HG03558 (cell line): ENCODE measurements at regions not wholly inside any gene's neighbourhood (a gene's known extent, or its start where the extent isn't known, plus 50 kb on each side); places are given as distances from the start of the nearest gene placed in this dataset.
"Not testable (repeated sequence)": the region's sequence is repeated elsewhere in the genome, so short reads cannot be mapped to it uniquely, and the experiment has no call there.

Experiments used
- ATAC-seq: cut with Tn5 transposase; IDR thresholded peaks from one replicate; pipeline ENCODE4 v1.9.1; 2021; ENCODE audit warnings: moderate number of reproducible peaks; ENCODE audit not compliant: unreplicated experiment; ENCODE audit errors: extremely low read depth

DNA sequence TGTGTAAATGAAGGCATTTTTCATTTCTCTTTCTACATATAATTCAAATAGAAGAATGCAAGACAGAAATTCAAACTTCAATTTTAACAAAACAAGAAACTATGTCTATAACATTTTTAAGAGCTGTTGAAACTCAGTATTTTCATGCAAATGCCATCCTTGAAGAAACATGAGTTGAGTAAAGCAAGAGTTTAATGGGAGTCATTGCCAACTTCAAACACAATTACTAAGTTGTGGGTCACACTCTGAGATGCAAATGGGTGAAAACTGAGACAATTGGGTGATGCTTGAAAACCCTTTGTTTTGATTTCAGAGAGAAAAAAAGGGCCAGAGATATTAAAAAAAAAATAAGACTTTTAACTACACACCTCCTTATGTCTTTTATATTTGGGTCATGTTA is 865.9 kb downstream of the FAT4 start:
- no peak for ATAC-seq

DNA sequence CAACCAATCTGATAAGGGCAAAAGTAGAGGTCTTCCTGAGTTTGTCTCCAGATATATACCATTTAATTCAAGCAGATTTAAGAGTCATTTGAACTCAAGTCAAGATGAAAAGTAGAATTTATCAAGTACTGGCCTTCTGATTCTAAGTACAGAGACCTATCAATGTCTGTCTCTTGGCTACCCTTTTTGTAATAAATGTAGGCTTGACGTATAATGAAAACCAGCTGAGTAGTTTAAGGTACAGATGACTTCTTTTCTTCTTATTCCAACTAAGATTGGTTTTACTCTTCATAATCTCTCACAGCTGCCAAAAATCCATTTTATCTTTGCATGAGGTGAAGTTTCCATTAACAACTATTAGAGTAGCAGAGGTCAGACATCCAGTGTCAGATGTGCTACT is 867.6 kb downstream of the FAT4 start:
- no peak for ATAC-seq

DNA sequence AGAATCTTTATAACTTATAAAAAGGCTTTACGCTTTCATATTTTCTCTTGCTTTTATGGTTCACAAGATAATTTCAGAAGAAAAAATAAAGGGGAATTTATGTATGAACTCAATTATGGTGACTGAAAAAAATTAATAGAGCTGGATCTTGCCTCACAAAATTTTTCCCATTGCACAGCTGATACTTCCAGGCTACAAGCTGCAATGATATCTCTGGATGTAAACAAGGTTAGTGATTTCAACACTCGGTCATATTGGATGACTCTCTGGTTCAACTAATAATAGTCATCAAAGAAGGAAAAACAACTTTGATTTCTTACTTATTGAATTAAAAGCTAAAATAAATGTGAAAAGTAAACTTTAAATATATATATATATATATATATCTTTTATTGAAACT is 868.0 kb downstream of the FAT4 start:
- ATAC-seq, result no peak

DNA sequence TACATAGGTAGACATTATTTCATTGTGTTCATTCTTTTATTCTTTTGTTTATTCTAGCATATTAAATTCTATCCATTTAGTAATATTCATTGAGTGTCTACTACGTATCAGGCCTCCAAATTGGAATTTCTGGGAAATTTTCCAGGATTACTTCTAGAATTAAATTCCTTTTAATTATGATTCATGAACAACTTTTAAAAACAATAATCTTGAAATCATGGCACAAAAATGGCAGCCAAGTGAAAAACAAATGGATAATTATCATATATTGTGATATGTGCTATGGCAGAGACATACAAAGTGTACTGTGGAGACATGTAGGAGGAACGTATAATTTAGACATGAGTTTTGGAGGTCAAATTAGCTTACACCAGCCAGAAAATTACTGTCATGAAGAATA is 868.5 kb downstream of the FAT4 start:
- no peak for ATAC-seq

DNA sequence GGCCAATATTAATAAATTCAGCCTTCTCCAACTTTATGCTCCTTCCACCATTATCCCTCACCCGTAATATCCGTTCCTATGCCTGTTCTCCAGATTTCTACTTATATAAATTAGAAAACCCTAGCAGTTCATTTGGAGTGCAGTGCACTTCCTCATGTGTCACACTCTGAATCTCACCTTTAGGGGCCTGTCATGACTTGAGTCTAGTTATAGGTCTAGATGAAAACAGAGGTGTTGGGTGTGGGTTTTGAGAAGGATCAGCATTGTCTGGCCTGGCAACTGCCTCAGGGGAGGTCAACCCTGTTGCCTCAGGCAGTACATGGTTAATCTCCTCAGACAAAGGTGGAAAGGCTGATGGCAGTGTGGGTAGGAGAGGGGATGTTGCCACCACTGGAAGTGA is 876.8 kb downstream of the FAT4 start:
- no peak for ATAC-seq

DNA sequence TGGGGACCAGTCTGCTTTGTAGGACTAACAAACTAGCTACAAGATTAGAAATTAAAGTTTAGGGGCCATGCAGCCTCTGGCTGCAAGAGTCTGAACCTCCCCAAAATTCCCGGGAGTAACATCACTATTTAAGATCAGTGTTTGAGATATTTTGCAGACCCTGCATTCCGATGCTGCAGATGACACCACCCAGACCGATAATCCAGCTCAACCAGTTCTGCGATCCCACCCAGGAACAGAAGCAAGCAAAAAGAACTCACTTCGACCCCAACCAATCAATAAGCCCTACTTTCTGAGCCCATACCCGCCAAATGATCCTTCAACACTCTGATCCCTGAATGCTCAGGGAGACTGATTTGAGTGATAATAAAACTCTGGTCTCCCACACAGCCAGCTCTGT is 877.8 kb downstream of the FAT4 start:
- no peak for ATAC-seq

DNA sequence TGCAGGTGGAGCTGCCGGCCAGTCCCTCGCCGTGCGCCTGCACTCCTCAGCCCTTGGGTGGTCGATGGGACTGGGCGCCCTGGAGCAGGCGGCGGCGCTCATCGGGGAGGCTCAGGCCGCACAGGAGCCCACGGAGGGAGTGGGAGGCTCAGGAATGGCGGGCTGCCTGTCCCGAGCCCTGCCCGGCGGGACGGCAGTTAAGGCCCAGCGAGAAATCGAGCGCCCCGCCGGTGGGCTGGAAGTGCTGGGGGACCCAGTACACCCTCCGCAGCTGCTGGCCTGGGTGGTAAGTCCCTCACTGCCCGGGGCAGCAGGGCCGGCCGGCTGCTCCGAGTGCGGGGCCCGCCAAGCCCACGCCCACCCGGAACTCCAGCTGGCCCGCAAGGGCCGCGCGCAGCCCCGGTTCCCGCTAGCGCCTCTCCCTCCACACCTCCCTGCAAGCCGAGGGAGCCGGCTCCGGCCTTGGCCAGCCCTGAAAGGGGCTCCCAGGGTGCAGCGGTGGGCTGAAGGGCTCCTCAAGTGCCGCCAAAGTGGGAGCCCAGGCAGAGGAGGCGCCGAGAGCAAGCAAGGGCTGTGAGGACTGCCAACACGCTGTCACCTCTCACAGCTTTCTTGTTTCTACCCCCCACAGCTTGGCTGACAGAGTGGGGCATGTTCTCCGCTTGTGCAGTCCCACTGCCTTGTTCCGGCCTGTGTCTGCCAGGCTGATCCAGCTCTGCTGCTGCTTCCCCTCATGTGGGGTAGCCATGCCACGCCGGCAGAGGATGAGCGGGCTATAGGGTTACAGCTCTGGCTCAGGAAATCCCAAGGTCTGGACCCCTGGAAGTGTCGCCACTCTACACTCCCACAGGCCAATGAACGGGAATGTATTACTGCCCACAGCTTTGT is 886.7 kb downstream of the FAT4 start:
- ATAC-seq, result not testable (repeated sequence)

DNA sequence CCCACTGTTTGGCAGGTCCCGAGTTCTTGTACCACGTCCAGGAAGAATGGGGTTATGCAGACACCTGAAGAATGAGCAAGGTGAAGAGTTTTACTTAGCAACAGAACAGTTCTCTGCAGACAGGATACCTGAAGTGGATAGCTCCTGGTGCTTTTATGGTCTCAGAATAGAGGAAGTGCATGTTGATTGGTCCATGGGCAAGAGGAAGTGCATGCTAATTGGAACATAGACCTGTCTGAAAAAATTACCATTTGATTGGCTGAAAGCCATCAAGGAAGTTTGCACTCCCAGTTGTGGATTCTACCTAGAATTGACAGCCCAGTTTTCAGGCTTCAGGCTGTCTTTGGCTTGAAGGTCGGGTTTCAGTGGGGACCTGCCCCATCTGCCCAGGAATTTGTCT is 887.5 kb downstream of the FAT4 start:
- ATAC-seq, result no peak

DNA sequence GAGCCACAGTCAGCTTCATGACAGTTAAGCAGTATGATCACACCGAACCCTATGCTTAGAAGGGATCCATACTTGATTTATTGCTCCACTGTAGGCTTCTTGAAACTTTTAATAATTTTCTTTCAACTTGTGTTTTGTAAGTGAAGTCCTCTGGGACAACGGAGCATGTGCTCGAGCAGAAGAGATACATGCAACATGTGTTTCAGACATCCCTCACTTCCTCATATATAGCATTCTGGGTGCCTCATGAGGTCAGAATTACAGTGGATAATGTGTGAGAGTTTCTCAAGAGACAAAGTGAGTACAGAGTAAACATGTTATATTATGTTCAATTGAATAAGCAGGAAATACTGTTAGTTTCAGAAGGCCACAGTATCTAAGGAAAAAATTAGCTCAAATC is 893.2 kb downstream of the FAT4 start:
- ATAC-seq, result no peak

DNA sequence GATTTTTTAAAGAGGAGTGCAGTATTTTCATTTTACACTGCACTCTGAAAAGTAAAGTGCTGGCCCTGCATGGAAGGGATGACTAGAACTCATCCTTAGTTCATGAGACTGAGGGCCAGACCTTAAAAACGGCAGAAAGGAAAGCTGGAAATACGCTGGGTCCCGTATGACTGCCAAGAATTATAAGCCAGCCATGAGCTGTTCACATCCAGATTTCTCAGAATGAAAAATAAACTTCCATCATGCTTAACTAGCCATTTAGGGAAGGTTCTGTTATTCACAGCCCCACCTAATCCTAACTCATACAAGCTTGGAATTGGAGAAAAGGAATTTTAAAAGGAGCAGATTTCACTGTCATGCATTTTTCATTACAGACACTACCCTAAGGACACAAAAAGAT is 894.4 kb downstream of the FAT4 start:
- no peak for ATAC-seq

DNA sequence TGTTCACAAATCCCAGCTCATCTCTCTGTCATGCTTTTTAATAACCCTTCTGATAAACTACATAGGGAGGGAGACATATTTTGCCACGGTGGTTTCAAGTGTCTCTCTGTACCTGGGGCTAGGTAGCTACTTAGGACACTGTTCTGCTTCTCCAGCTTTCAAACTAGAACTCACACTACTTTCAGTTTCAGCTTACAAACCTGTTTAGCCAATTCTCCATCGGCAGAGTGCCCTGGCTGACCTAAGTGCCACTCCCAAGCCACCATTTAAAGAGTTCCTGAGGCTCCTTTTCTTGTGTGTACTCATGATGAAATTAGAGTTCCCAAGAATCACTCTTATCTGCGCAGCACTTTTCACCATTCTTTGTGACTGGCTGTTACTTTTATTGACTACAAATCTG is 899.2 kb downstream of the FAT4 start:
- no peak for ATAC-seq

DNA sequence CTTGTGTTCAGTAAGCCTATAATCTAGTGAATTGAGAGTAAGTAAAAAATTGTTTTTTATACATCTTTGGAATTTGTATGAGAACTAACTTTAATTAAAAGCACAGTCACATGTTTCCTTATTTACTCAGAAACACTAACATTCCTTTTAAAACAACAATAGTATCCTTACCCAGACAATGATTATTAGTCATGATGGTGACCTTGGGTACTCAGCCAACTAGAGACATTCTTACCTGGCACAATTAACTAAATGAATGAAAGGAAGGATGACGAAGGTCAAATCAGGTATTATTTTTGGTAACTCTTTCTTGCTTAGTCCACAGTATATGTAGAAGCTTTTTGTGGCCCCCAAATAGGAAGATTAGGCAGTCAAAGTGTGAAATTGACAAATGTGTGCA is 901.0 kb downstream of the FAT4 start:
- ATAC-seq, result no peak

DNA sequence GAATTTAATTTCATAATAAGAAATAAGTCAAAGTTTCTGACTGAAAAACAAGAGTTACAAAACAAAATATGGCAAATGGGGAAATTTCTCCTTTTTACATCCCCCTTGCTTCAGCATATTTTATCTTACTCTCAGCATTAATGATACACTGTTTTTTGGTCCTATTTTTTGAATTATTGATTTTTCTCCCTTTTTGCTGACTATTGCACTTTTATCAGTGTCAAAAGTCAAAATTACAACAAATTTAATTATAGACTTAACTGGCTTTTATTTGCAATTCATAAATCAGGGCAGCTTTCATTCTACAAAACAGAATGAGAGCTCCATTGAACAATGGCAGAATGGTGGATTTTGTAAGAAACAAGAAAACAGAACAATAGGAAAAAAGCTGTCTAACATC is 901.9 kb downstream of the FAT4 start:
- no peak for ATAC-seq

DNA sequence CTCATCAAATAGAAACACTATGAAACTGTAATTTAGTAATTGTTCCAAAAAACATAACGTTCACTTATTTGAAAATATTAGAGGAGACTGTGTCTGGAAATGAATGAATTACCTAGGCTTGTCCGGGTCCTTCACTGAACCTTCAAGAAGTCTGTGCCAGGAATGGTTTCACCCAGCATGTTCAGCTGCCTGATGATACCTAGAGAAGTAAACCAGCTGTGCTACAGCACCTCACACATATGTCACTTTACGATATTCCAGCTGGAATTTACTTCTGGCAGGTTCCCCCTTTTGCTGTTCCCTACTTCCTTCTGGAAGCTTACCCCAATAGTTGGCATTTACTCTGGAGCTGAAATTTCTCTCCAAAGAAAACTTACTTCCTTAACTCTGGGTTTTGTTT is 906.5 kb downstream of the FAT4 start:
- ATAC-seq, result no peak

DNA sequence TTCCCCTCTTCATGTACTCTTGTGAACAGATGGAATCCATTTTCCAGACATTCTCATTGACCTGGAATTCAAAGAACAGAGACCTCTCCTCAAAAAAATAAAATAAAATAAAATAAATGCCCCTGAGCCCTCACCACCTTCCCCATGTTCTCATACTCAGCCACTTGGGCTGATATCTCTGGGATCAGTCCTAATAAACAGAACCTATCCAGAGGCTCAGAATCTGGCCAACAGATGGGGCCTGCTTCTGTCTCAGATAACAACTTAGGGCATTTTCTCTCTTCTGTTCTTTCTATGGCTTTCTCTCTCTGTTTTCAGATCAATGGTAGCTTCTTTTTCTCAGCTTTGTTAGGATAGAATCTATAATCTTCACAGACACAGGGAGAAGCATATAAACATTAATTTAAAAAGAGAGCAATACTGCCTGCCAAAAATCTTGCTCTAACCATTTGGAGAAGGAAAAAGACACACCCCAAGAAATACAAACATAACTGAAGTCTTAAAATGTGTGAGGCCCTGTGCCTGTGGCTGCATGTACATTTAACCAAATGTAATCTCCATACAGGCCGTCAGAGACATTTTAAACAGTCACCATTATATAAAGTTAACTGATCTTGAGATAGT is 907.1 kb downstream of the FAT4 start:
- no peak for ATAC-seq

DNA sequence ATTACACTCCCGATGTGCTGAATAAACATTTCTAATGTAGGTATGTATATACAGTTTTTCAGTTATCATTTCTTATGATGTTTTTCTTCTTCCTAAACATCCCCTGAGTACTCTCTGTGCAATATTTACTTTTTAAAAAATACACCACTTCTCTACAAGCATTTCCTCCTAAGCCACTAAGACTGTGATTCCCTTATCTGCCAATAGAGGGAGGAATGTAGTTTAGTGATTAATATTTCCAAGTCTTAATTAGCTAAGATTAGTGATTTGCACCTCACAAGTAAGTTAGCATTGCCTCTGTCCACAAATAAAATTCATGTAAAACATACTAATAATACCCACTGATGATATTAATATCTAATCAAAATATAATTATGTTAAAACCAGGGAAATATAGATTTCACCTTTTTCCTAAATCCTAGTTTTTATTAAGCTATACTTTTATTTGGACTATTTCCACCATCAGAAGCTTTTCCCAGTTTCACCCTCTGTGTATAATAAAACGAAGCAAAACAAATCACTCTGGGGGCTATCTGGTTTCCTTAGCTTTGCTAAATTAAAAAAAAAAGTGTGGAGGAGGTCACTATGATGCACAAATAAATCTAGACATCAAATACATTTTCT is 909.1 kb downstream of the FAT4 start:
- ATAC-seq, result no peak

DNA sequence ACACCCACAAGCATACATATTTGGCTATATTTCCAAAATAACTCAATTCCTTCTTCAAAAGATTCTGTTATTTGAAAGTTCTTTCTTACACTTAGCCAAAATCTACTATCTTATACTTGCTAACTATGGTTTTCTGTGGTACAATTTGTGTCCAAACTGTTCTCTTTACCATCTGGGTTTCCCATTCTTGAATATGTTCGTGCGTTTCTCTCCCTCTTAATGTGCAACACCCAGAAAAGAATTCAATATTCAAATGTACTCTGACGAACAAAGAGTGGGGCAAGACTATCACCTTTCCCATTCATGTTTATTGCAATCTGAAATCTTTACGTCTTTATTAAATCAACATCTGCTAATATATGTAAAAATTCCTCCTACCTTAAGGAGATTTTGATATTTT is 912.7 kb downstream of the FAT4 start:
- no peak for ATAC-seq

DNA sequence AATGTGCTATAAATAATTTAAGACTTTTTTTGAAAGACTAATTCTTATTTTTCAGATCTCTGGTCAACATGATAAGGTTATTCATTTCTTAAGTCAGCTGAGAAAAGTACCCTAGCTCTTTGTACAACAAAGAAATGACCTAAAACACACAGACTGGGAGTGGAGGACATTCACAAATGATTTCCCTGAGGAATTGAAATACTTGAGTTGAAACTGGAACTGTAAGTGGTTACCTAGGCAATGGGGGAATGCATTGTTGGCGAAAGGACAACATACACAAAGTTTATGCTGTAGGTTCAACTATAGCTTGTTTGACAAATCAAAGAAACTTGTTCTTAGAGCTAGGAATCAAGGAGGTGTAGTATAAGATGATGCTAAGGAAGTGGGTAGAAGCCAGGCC is 915.5 kb downstream of the FAT4 start:
- no peak for ATAC-seq

DNA sequence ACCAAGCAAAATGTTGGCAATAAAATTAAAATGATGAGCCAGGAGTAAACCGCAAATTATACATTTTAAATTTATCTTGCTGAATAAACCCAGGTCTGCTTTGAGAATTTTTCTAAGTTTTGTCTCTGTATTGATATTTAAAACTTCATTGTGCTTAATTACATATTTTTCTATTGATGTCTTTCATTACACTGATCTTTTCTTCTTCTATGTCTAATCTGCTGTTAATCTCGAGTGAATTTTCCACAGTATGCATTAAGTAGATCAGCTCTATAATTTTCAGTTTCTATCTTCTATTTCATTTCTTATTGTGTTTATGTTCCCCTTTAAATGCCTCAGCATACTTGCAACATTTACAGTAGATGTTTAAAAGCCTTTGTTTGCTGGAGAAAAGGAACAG is 918.7 kb downstream of the FAT4 start:
- ATAC-seq, result no peak

DNA sequence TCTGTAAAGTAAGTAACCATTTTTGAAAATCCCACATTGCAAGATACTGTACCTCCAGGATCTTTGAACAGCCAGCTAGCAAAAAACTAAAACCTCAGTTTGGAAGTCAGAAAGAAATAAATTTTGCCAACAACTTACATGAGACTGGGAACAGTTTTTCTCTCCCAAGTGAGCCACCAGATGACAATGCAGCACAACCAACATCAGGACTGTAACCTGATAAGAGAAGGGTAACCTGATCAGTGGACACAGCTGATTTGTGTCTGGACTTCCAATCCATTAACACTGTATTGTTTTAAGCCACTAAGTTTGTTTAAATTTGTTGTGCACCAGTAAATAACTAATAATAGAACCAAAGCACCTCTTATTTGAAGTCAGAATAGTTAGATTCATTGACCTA is 923.3 kb downstream of the FAT4 start:
- ATAC-seq, result no peak

DNA sequence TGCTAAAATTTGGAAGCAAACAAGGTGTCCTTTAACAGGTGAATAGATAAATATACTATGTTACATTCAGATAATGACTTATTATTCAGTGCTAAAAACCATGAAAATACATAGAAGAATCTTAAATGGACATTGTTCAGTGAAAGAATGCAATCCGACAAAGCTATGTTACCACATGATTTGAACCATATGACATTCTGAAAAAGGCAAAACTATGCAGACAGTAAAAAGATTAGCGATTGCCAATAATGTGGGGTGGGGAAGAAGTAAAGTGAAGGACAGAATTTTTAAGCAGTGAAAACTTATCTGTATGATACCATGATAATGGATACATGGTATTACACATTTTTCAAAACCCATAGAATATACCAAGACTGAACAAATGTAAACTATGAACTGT is 926.9 kb downstream of the FAT4 start:
- ATAC-seq, result no peak
